Inflammatory macrophage (primary cell): ENCODE measurements at regions not wholly inside any gene's neighbourhood (a gene's known extent, or its start where the extent isn't known, plus 50 kb on each side); places are given as distances from the start of the nearest gene placed in this dataset.

Source experiments
- DNase-seq, 2 donors: peaks; one replicate each; pipeline ENCODE4 v3.0.0-alpha.2; 2020 to 2022

DNA sequence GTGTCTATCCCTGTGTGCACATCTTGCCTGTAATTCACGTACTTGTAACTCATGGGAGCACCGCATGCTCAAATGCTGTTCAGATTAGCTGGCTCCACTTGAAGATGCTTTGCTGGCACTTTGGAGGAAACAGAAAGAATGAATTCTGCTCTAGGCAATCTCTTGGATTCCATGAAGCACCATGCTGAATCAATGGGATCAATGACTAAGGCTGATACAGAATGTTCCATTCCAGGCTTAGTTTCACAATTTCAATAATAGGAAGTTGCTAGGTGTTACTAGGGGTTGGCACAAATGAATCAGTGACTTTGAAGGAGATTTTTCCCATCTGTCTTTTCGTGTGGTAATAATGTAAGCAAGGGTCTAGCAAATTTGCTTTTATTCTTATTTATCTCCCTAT lies 328.8 kb downstream of the OSR1 start:
- no peak for DNase-seq

DNA sequence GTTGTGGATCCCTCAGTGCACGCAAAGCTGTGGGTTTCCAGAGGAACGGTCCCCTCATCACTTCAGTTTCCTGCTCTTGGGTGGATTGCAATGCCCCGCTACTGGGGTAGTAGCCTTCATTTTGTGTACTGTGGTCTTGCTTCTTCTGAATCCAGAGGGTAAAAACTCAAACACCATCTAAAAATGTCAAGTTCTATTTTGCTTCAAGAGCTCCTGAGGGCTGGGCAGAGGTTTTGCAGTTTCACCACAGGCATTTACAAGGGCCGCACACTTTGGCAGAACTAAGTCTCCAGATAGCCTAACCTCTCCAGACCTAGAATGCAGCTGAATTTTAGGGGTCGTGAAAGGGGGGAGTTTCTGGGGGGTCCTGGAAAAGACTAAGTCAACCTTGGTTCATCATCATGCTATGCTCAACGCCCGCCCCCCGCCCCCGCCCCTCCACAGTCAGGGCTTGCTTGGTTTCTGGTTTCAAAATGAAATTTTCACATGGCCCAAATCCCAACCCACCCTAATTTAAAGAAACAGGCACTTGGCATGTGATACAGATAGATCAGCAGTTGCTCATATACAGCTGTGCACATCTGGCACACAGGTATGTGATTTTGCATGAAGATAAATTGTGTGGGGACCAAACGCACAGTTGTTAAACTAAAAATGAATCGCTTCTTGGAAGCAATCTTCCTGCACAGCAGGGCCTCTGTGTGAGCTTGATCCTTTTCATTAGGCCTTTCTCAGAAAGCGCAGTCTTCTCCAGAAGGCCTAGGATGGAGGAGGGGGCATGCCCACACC lies 329.6 kb downstream of the OSR1 start:
- DNase-seq = no peak

DNA sequence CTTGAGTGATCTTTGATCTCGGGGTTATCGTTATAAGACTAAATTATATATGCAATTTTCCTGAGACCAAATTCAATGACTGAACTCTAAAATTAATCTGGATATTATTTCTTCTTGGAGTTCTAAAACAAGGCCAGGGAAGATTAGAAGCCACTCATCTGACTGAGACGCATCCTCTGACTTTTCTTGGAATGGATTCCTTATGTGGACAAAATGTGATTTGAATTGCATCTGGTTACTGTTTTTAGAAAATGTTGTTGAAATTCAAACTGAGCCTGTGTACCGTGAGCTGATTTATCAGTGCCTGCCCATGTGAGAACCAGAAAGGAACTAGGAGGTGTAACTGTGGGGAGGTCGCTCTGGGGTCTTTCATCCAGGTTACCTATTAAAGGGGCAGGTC lies 330.8 kb downstream of the OSR1 start:
- DNase-seq = no peak

DNA sequence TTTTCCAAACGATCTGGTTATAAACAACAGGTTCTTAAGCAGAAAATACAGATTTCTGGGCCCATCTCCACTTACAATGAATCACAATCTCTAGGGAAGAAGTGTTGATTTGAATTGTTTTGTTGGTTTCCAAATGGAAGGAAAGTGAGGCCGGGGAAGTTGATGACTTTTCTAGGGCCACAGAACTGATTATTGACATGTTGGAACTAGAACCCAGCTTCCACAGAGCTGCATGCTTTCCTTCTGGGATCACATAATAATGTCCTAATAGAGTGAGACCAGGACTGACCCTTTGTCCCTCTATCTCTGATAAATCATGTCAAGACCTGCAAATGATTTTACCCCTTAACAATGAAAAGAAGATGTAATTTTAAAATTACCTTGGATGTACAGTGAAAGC lies 332.2 kb downstream of the OSR1 start:
- DNase-seq = no peak

DNA sequence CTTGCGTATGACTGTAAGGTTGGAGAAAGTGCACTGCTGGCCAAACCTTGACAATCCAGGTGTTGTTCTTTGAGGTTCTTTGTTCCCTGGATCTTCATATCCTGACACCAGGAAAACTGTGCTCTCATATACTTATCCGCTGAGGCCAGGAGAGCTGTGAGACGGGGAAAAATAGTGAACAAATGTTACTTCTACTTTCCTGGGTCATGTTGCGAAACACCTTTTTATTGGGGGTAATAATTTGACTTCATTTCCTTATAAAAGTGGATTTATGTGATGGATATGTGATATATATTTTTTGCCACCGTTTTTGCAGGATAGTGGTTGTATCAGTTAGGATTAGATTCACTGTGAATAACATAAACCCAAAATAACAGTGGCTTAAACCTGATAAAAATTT lies 336.1 kb downstream of the OSR1 start:
- DNase-seq = no peak

DNA sequence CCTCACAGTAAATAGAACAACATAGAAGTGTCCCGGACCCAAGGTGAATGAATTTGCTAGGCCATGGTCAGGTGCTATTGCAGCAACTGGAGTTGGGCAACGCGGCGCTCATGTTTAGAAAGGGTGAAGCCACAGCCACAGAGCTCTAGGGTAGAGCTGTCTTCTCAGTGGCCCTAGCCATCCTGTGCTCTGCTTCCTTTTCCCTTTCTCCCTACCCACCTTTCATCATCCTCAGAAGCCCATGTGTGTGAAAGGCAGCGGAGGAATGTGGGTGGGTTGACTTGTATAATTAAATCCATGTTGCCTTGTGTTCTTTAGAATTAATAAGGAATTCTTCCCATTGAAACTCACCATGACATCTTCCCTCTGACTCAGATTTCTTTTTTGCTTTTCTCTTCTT lies 336.7 kb downstream of the OSR1 start:
- DNase-seq = no peak

DNA sequence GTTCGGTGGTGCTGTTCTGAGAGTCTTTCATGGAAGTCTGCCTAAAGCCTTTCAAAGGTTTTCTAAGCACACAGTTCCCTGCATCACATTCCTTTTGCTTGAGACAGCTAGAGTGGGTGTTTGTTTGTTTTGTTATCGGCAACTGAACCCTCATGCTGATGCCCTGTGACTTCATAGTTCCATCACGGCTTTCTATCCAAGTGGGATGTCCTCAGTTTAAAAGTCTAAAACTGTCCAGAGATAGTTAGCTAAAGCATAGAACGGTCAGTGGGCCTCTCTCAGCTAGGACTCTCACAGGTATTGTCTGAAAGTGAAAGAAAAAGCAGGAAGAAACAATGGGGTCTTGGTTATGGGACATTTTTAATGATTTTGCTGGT lies 337.3 kb downstream of the OSR1 start:
- DNase-seq = no peak

DNA sequence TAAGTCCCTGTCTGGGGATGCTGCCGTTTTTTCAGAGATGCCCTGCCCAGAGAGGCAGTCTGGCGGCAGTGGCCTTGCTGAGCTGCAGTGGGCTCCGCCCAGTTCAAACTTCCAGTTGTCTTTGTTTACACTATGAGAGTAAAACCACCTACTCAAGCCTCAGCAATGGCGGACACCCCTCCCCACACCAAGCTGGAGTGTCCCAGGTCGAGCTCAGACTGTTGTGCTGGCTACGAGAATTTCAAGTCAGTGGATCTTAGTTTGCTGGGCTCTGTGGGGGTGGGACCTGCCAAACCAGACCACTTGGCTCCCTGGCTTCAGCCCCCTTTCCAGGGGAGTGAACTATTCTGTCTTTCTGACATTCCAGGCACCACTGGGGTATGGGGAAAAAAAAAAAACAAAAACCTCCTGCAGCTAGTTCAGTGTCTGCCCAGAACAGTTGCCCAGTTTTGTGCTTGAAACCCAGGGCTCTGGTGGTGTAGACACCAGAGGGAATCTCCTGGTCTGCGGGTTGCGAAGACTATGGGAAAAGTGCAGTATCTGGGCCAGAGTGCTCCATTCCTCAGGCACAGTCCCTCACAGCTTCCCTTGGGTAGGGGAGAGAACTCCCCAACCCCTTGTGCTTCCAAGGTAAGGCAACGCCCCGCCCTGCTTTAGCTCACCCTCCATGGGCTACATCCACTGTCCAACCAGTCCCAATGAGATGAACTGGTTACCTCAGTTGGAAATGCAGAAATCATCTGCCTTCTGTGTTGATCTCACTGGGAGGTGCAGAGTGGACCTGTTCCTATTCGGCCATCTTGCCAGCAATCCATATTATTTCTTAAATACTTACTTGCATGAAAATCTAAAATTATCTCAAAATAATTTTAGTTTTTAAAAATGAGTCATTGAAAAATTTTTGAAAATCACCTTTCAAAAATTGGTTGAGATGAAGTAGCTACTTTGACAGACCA lies 338.0 kb downstream of the OSR1 start:
- no peak for DNase-seq

DNA sequence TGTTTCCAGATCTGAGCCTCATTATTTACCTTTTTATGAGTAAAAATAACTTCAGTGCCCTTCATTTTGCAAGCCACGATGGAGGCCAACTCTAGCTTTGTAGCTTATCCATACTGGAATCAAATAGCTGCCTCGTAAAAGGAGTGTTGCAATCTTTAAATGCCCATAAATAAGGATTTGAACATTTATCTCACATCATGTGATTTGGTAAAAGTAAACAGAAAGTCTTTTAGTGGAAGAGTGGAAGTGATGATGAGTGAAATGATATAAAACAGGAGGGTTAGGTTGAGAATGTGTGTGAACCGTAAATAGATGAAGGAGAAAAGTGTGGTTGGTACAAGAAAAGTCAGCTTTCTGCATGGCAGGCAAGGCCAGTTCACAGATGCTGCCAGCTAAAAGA lies 348.9 kb downstream of the OSR1 start:
- no peak for DNase-seq

DNA sequence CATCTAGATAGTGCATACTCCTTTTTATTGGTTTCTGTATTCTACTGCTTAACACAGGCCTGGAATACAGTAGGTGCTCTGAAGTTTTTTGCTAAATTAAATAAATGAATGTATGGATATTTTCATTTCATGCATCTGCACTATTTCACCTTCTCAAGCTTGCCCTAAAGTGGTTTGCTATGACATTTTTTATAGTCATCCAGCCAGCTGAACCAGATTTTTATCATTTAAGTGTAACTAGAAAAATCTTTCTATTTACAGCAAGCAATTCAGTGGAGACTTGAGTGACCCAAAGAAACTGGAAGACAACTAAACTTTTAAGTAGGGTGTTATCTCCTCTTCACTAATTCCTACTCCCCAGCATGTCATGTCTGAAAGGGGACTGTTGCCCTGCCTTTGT lies 354.9 kb downstream of the OSR1 start:
- DNase-seq = no peak

DNA sequence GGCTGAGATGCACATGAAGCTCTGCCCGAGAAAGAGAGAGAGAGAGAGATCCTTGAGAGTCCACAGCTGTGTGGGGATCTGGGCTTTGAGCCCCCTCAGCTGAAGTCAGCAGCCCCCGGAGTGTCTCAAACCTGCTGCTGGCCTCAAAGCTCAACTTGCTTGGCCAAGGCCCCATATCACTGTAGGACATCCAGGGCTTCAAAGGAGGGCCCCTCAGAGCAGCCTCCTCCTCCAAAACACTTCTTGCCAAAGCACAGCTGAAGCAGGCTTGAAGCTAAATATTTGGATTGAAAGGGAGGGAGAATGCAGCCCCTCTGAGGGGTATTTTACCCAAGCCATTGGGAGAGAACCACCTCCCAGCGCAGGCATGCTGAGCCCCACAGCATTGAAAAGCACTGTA lies 357.6 kb downstream of the OSR1 start:
- DNase-seq = no peak

DNA sequence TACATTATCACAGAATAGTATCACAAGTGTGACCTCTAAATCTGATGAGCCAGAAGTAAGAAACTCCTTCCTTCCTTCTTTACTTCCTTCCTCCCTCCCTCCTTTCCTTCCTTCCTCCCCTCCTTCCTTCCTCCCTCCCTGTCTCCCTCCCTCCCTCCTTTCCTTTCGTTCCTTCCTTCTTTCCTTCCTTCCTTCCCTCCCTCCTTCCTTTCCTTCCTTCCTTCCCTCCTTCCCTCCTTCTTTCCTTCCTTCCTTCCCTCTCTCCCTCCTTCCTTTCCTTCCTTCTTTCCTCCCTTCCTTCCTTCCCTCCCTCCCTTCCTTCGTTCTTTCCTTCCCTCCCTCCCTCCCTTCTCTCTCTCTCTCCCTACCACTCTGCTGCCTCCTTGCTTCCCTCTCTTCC lies 359.2 kb downstream of the OSR1 start:
- DNase-seq = no peak

DNA sequence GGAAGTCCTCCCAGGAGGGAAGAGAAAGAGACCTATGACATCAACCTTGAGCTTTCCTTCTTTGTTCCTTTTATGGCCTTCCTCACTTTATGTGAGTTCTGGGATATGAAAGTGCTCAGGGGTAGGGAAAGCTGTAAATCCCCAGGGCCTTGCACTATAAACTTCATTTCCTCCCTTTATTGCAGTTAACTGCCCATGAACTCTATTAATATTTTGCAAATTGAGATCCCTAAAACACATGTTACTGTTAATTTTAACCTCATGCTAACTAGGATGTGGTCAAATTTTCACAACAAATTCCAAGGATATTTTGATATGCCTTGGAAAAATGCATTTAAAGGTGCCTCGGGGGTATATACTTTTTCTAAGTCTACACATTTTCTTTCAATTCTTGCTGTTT lies 359.9 kb downstream of the OSR1 start:
- no peak for DNase-seq

DNA sequence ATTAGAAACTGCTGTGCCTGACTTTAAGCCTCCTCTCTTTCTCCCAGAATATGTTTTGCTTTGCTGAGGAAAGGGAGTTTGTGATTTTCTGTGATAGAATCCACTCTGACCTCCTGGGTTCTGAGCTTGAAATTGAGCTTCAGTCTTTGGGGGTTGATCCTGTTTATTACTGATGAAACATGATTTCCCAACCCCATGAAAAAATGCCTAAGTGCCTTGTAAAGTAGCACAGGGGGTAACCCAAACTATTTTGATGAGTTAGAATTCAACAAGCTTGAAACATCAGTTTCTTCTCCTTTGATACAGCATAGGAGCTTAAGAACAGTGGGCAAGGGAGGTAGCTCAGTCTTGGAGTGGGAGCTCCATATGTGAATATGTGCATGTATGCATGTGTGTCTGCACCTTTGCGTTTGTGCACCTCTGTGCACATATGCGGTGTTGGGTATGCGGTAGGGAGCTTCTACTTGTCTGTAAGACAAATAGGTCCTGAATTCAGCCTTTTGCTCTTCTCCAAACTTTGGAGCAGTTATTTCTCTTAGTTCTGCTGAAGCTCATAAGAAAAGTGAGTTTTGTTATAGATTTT lies 364.6 kb downstream of the OSR1 start:
- DNase-seq = no peak

DNA sequence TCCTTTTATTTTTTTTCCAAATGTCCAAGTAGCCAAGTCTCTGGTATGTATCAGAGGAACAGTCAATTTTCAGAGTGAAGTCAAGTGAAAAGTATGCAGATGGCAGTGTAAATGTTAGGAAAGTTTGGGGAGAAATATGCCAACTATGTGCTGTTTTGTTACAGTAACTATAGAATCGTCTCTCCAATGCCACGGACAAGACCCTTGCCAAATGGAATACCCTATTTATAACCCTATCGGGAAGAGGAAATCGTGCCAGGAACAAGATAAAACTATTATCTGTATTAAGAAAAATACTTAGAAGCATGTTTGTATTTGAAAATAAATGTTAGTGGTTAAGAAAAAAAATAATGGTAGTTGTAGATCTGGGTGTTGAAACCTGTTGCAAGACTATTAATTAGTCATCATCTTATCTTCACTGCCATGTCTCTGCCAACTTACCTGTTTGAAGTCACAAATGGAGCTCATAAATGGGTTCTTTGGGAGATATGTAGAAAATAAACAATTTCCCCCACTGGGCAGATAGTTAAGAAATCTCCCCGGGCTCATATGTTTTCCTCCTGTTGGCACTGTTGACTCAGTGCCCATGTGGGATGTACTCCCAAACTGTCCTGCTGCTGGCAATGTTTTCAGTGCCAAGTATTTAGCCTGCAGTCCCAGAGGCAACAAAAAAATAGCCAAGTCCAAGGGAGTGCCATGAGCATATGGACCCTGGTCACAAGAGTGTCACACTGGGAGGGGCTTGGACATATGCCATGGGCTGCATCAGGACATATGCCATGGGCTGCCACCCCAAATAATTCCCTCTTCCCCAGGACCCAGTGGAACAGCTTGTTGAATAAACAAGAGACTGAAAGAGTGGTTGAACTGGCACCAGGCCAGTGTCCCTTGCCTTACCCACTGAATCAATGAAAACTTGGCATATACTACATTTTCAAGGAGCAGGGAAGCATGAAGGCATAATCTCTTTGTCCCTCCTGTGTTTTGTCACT lies 366.9 kb downstream of the OSR1 start:
- DNase-seq = no peak

DNA sequence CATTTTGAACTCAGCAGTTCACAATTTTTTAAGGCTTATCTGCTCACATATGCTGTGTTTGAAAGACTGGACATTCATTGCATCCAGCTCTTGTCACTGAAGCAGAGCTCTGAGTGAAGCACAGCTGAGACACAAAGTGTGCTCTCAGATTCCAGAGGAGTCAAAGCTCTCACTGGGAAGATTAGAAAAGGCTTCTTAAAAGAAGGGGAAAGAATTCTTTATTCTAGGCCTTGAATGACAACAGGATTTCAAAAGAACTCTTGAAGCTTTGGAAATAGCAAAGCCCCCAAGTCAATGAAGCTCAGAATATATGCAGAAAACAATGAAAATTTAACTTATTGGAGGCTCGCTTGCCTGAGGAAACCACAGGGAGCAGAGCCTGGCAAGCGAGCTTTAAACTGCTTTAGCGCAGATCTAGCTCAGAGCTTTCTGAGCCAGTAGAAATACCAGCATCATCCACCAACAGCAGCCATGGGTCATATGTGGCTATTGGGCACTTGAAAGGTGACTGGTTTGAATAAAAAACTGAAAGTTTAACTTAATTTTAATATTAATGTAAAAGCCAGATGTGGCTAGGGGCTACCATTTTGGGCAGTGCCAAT lies 369.7 kb downstream of the OSR1 start:
- DNase-seq = no peak

DNA sequence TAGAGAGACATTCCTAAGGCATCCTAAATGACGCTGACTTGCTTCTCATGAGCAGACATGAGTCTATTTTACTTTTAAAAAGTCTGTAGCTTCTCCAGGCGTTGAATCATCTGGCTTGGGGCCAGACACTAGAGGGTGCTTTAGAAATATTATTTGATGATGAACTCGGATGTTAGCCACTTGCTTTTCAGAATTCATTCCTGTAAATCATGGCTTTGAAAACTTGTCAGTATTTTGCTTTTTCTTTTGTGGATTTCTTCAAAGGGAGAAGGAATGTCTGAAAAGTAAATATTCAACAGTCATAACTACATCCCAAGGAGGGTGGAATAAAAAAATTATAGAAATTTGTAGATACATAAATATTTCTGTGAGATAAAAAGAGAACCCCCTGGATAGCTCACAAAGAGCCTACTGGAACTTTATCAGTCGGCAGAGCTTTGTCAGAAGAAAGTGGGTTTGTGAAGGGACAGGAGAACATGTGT lies 370.8 kb downstream of the OSR1 start:
- DNase-seq = no peak

DNA sequence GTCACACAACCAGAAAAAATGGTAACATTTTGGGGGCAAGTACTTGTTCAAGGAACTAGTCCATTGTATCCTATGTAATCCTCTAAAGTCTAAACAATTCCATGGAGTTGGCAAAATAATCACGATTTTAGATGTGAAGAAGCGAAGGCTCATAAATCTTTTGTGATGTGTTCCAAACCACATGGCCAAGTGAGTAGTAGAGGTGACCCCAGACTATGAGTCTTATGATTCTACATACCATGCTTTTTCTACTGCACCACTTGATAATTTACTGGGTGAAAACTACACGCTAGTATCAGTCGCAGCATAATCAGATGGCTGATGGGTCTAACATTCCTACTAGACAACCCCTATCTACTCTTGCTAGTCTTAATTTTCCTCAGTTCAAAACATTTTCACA lies 371.4 kb downstream of the OSR1 start:
- DNase-seq = no peak

DNA sequence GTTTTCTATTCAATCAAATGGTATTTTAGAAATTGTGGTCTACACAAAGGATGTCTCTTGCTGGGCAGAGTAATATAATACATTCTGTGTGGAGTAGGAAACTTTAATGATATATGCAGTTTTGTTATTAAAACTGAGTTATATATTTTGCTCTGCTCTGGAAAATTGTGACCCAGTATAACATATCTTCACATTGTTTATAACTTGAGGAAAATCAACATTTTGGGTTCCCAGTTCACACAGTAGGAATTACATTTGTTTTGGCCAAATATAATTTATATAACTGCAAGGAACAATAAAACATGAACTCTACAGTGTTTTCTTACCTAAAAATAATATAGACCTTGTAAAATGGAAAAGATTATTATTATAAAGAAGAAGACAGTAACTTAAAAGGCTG lies 372.4 kb downstream of the OSR1 start:
- no peak for DNase-seq

DNA sequence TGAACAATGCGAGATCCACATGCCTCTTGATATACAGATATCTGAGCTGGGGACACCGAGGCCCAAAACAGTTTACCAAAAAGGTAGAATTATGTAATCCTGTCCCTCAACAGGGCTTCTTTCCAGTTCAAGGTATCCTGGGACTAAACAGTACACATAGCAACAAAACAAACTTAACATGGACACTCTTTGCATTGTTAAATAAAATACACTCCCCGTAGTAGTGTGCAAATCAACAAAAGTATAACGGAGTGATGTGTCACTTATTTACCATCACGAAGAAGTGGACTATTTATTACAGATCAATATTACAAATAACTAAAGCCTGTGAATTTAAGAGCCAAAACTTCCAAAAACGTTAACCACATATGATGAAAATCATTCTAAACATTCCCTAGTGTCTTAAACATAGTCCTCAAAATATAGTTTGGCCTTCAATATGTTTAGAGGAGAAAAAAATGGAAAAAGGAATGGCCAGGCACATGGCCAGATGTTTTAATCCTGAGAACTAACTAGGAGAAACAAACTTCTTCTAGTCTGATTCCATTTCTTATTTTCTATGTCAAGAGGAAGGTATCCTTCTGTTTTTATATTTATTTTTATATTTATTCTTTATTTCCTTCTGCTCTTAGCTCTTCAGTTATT lies 377.5 kb downstream of the OSR1 start:
- no peak for DNase-seq

DNA sequence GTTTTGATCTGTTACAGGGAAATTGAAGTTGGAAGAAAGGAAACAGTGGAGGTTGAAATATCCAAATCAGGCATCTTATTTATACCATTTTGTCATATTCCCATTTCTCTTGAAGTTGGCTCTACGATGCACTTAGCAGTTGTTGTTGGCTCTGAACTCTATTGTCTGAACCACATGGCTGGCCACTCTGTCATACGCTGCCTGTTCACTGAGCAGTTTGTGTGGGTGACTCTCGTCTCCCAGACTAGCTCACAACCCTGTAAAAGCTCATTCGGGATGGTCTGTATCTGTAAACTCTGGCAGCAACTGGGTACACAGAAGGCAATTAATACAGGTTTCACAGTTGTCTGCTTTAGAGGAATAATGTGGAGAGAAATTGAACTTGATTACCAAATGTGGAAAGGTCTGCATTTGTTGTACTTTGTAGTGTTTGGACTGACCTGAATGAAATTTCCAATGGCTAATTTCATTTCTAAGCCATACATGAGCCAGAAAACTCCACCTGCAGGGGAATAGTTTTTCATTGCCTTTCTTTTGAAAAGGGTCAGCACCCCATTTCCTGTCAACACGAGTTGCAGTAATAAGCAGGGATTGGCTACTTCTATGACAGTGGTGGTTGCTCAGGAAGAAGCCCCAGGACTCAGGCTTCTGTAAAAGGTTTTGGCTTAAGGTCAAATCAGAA lies 378.2 kb downstream of the OSR1 start:
- DNase-seq = no peak
